ENCODE measurements at regions not wholly inside any gene's neighbourhood (a gene's known extent, or its start where the extent isn't known, plus 50 kb on each side); places are given as distances from the start of the nearest gene placed in this dataset.

GRCh38 chr12:53857666-53858065, 81.0 kb upstream of the HOXC13 start:
- TF ChIP-seq CTCF (IDR thresholded peaks at IDR 0.05) (no peak), POLR2A (IDR thresholded peaks at IDR 0.05; ENCODE audit: low read depth) (no peak)

Data from esophagus muscularis mucosa (tissue), 3 donors.